Skeletal muscle tissue (tissue), 3 donors: ENCODE measurements at regions not wholly inside any gene's neighbourhood (a gene's known extent, or its start where the extent isn't known, plus 50 kb on each side); places are given as distances from the start of the nearest gene placed in this dataset.

Experiments used
- H3K27ac ChIP-seq: one replicate; pipeline ENCODE4 v1.7.0; 2013; ENCODE audit warnings: mild to moderate bottlenecking, low read depth, low read length, inconsistent platforms
- H3K27me3 ChIP-seq, 3 donors: one replicate each; pipeline ENCODE4 v1.7.0; 2013; ENCODE audit warnings: low read length in 3 of 3; ENCODE audit not compliant: control insufficient read depth in 3 of 3, insufficient read depth in 3 of 3
- H3K36me3 ChIP-seq, 3 donors: one replicate each; pipeline ENCODE4 v1.7.0; 2013; ENCODE audit warnings: low read length in 3 of 3; ENCODE audit not compliant: control insufficient read depth in 3 of 3, insufficient read depth in 3 of 3
- H3K4me1 ChIP-seq, 3 donors: one replicate each; pipeline ENCODE4 v1.7.0; 2013; ENCODE audit warnings: low read length in 3 of 3, mild to moderate bottlenecking in 3 of 3; ENCODE audit not compliant: control insufficient read depth in 3 of 3, insufficient read depth in 3 of 3
- H3K4me3 ChIP-seq, 3 donors: one replicate each; pipeline ENCODE4 v1.7.0; 2013; ENCODE audit warnings: low read length in 3 of 3
- H3K9ac ChIP-seq, 3 donors: one replicate each; pipeline ENCODE4 v1.7.0; 2013; ENCODE audit warnings: low read length in 3 of 3, mild to moderate bottlenecking in 3 of 3, moderate library complexity in 2 of 3, low read depth in 1 of 3
- H3K9me3 ChIP-seq, 3 donors: one replicate each; pipeline ENCODE4 v1.7.0; 2013; ENCODE audit warnings: low read length in 3 of 3; ENCODE audit not compliant: control insufficient read depth in 3 of 3
- donor health status: Osteomylitis.

- no peaks in the 10 kb centered on the region for H3K27me3 ChIP-seq
- no peak overlapping the region for H3K27ac ChIP-seq
- no peaks in the 10 kb centered on the region for H3K36me3 ChIP-seq
- no peaks in the 10 kb centered on the region for H3K9me3 ChIP-seq
- H3K9ac ChIP-seq = no peak overlapping the region
- no peak overlapping the region for H3K4me3 ChIP-seq
- H3K4me1 ChIP-seq = no peaks in the 10 kb centered on the region
These were observed 1114.5 kb upstream of the LCORL start for GRCh38 chr4:19135895-19136633.

- no peaks in the 10 kb centered on the region for H3K4me1 ChIP-seq
- no peak overlapping the region for H3K27ac ChIP-seq
- no peaks in the 10 kb centered on the region for H3K36me3 ChIP-seq
- H3K27me3 ChIP-seq = no peaks in the 10 kb centered on the region
- H3K9me3 ChIP-seq = no peaks in the 10 kb centered on the region
- H3K4me3 ChIP-seq = no peak overlapping the region
- H3K9ac ChIP-seq = no peak overlapping the region
These were observed 1113.1 kb upstream of the LCORL start for GRCh38 chr4:19134685-19135084.

- Histone ChIP-seq H3K27me3 (no peaks in the 10 kb centered on the region), H3K9ac (no peak overlapping the region), H3K36me3 (no peaks in the 10 kb centered on the region), H3K9me3 (no peaks in the 10 kb centered on the region), H3K27ac (no peak overlapping the region), H3K4me1 (no peaks in the 10 kb centered on the region), H3K4me3 (no peak overlapping the region)
These were observed 1111.8 kb upstream of the LCORL start for GRCh38 chr4:19133315-19133714.

- Histone ChIP-seq H3K4me3 (no peak overlapping the region), H3K27ac (no peak overlapping the region), H3K9me3 (no peaks in the 10 kb centered on the region), H3K9ac (no peak overlapping the region), H3K4me1 (no peaks in the 10 kb centered on the region), H3K27me3 (no peaks in the 10 kb centered on the region), H3K36me3 (no peaks in the 10 kb centered on the region)
These were observed 1109.3 kb upstream of the LCORL start for GRCh38 chr4:19130866-19131265.

- H3K9ac ChIP-seq = no peak overlapping the region
- H3K27me3 ChIP-seq = no peaks in the 10 kb centered on the region
- no peak overlapping the region for H3K4me3 ChIP-seq
- no peak overlapping the region for H3K27ac ChIP-seq
- H3K36me3 ChIP-seq = no peaks in the 10 kb centered on the region
- no peaks in the 10 kb centered on the region for H3K4me1 ChIP-seq
- no peaks in the 10 kb centered on the region for H3K9me3 ChIP-seq
These were observed 1106.6 kb upstream of the LCORL start for GRCh38 chr4:19128176-19128575.

GRCh38 chr4:19126903-19127302, 1105.3 kb upstream of the LCORL start:
- Histone ChIP-seq H3K9me3 (no peaks in the 10 kb centered on the region), H3K9ac (no peak overlapping the region), H3K4me1 (no peaks in the 10 kb centered on the region), H3K27ac (no peak overlapping the region), H3K36me3 (no peaks in the 10 kb centered on the region), H3K4me3 (no peak overlapping the region), H3K27me3 (no peaks in the 10 kb centered on the region)

- no peak overlapping the region for H3K9ac ChIP-seq
- H3K27me3 ChIP-seq = no peaks in the 10 kb centered on the region
- no peak overlapping the region for H3K4me3 ChIP-seq
- no peaks in the 10 kb centered on the region for H3K4me1 ChIP-seq
- no peaks in the 10 kb centered on the region for H3K9me3 ChIP-seq
- no peak overlapping the region for H3K27ac ChIP-seq
- H3K36me3 ChIP-seq = no peaks in the 10 kb centered on the region
These were observed 1102.1 kb upstream of the LCORL start for GRCh38 chr4:19123681-19124080.

- Histone ChIP-seq H3K4me1 (no peaks in the 10 kb centered on the region), H3K27me3 (no peaks in the 10 kb centered on the region), H3K9ac (no peak overlapping the region), H3K36me3 (no peaks in the 10 kb centered on the region), H3K4me3 (no peak overlapping the region), H3K9me3 (no peaks in the 10 kb centered on the region), H3K27ac (no peak overlapping the region)
These were observed 1098.5 kb upstream of the LCORL start for GRCh38 chr4:19119904-19120560.

- Histone ChIP-seq H3K36me3 (no peaks in the 10 kb centered on the region), H3K9ac (no peak overlapping the region), H3K4me1 (no peaks in the 10 kb centered on the region), H3K27me3 (no peaks in the 10 kb centered on the region), H3K27ac (no peak overlapping the region), H3K4me3 (no peak overlapping the region), H3K9me3 (no peaks in the 10 kb centered on the region)
These were observed 1095.5 kb upstream of the LCORL start for GRCh38 chr4:19117022-19117421.

- Histone ChIP-seq H3K27ac (no peak overlapping the region), H3K36me3 (no peaks in the 10 kb centered on the region), H3K9me3 (no peaks in the 10 kb centered on the region), H3K9ac (no peak overlapping the region), H3K27me3 (no peaks in the 10 kb centered on the region), H3K4me3 (no peak overlapping the region), H3K4me1 (no peaks in the 10 kb centered on the region)
These were observed 1082.6 kb upstream of the LCORL start for GRCh38 chr4:19104176-19104575.
